HG02943 (cell line): ENCODE measurements at regions not wholly inside any gene's neighbourhood (a gene's known extent, or its start where the extent isn't known, plus 50 kb on each side); places are given as distances from the start of the nearest gene placed in this dataset.
"Not testable (repeated sequence)": the region's sequence is repeated elsewhere in the genome, so short reads cannot be mapped to it uniquely, and the experiment has no call there.

Experiments
- ATAC-seq: cut with Tn5 transposase; IDR thresholded peaks from one replicate; pipeline ENCODE4 v1.9.1; 2021; ENCODE audit warnings: mild to moderate bottlenecking, low read depth, moderate library complexity; ENCODE audit not compliant: unreplicated experiment

- no peak for ATAC-seq
These were observed 161.9 kb upstream of the GALNT2 start for GRCh38 chr1:229905031-229905545.

DNA sequence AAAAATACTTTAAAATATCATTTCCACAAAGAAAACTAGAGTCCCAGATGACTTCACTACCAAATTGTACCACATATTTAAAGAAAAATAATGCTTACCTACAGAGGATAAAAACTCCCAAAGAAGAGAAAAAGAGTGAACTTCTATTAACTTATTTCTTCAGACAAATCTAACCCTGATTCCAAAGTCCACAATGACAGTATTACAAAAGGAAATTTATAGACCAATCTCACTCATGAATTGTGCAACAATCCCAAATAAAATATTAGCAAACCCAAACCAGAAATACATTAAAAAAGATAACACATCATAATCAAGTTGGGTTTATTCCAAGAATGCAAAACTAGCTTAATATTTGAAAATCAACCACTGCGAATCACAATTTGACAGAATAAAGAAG lies 161.4 kb upstream of the GALNT2 start:
- no peak for ATAC-seq

GRCh38 chr1:229907884-229908638 lies 159.0 kb upstream of the GALNT2 start:
- ATAC-seq = no peak

- no peak for ATAC-seq
These were observed 158.3 kb upstream of the GALNT2 start for GRCh38 chr1:229908689-229909088.

GRCh38 chr1:229913489-229913888 lies 153.5 kb upstream of the GALNT2 start:
- no peak for ATAC-seq

- ATAC-seq = not testable (repeated sequence)
These were observed 147.6 kb upstream of the GALNT2 start for GRCh38 chr1:229919488-229919887.

DNA sequence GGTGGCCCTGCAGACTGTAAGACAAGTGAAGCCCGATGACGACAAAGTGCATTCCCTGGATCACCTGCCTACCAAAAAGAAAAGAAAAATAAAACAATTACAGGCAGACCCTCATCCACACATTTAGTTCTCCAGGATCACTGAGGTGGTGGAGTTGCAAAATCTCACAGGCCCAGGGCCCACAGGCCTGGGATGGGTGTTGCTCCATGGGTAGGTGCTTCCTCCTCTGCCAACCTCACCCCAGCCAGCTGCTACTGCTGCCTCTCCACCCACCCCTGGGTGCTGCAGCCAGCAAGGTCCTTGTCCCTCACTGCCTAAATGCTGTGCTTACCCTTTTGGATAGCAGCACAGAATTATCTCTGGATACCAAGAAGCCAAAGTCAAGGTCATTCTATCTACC lies 146.4 kb upstream of the GALNT2 start:
- ATAC-seq = no peak

GRCh38 chr1:229922249-229922648 lies 144.8 kb upstream of the GALNT2 start:
- ATAC-seq = no peak

GRCh38 chr1:229924639-229925038 lies 142.4 kb upstream of the GALNT2 start:
- ATAC-seq = no peak

GRCh38 chr1:229928767-229929166 lies 138.3 kb upstream of the GALNT2 start:
- ATAC-seq = no peak

DNA sequence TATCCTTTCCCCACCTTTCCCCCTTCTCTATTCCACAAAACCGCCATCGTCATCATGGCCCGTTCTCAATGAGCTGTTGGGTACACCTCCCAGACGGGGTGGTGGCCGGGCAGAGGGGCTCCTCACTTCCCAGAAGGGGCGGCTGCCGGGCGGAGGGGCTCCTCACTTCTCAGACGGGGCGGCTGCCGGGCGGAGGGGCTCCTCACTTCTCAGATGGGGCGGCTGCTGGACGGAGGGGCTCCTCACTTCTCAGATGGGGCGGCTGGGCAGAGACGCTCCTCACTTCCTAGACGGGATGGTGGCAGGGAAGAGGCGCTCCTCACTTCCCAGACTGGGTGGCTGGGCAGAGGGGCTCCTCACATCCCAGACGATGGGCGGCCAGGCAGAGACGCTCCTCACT lies 135.3 kb upstream of the GALNT2 start:
- not testable (repeated sequence) for ATAC-seq

DNA sequence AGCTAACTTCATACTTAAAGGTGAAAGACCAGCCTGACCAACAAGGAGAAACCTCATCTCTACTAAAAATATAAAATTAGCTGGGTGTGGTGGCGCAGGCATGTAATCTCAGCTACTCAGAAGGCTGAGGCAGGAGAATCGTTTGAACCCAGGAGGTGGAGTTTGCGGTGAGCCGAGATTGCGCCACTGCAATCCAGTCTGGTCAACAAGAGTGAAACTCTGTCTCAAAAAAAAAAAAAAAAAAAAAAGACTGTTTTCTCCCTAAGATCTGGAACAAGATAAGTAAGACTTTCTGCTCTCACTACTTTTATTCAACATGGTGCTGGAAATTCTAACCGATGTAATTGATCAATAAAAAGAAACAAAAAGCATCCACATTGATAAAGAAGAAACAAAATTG lies 131.9 kb upstream of the GALNT2 start:
- ATAC-seq = not testable (repeated sequence)

DNA sequence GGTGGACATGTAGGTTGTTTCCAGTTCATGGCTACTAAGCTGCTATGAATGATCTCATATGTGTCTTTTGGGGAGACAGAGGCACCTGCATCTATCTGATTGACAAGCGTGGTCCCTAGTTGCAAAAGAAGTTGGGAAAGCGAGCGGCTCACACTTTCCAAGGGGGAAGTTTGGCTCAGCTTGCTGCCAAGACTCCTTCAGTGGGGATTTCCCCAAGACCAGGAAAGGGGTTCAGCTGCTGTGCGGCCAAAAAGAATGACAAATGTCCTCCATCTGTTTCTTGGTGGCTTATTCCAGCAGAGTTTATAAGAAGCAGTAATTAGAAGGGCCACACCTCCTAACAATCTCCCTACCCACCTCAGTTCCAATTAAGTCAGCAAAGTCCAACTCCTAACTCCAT lies 128.5 kb upstream of the GALNT2 start:
- ATAC-seq = no peak

GRCh38 chr1:229940684-229941083 lies 126.4 kb upstream of the GALNT2 start:
- ATAC-seq = no peak

DNA sequence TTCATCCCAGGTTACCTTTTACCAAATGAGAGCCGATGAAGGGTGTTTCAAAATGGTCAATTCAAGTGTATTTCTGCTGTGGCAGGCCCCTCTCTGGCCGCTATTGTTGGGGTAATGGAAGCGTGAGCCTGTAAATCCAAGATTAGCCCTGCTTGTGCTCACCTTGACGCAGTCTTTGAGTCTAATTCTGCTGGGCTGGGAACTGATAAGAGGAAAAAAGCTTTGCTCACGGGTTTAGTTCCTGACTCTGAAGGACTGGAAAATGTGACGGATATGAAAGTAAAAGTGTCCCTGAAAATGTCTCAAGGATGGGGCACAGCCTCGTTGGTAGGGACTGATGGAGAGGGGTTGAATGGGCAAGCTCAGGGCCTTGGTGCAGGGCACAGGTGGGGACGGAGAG lies 125.9 kb upstream of the GALNT2 start:
- ATAC-seq = no peak

- no peak for ATAC-seq
These were observed 125.2 kb upstream of the GALNT2 start for GRCh38 chr1:229941831-229942230.

- ATAC-seq = no peak
These were observed 124.5 kb upstream of the GALNT2 start for GRCh38 chr1:229942501-229942900.

DNA sequence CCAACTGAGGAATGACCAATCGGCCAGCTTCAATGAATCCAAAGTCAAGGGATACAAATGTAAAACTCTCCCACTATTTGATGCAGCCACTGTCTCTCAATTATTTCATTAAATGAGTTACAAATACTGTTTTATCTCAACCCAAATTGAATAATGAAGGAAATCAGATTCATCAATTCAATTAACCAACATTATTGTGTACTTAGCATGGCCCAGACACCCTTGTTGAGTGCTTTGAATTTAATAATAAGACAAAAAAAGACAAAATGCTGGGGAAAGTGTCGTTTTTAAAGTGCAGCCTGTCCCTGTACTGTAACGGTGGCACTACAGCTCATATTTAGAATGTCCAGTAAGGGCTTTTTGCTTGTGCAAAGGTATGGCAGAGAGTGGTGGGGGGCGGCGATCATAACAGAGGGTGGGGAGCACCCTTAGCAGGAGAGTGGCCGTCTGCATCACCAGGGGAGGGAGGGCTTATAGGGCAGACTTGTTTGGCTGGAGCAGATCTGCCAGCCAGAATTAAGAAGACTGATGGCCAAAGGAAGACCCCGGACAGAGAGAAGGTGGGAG lies 123.8 kb upstream of the GALNT2 start:
- ATAC-seq = no peak

GRCh38 chr1:229943988-229944743 lies 122.9 kb upstream of the GALNT2 start:
- no peak for ATAC-seq

DNA sequence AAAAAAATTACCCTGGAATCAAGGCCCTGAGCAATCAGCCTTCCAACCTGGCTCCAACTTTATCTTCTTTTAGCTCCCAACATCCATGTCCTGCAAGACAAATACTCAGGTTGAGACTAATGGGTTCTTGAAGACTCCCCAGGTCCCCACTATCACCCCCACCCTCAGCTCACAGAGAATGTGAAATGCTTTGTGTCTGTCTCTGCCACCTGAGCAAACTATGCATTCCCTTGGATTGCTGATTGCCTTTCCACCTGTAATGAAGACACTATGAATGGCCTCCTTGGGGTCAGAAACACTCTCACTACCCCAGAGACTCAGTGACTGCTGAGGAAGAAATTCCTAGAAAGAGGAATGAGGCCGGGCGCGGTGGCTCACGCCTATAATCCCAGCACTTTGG lies 121.2 kb upstream of the GALNT2 start:
- ATAC-seq = no peak

- ATAC-seq = no peak
These were observed 119.1 kb upstream of the GALNT2 start for GRCh38 chr1:229947968-229948367.
